Right lung (tissue), 2 donors: ENCODE measurements at regions not wholly inside any gene's neighbourhood (a gene's known extent, or its start where the extent isn't known, plus 50 kb on each side); places are given as distances from the start of the nearest gene placed in this dataset.
"Not testable (repeated sequence)": the region's sequence is repeated elsewhere in the genome, so short reads cannot be mapped to it uniquely, and the experiment has no call there.

Experiments used
- DNase-seq, 2 donors: peaks; one replicate each; pipeline ENCODE4 v3.0.0-alpha.2; 2013

GRCh38 chr21:15203740-15204139 is 138.9 kb upstream of the NRIP1 start:
- DNase-seq = no peak

GRCh38 chr21:15204140-15204969 is 139.6 kb upstream of the NRIP1 start:
- no peak for DNase-seq

- no peak for DNase-seq
These were observed 140.1 kb upstream of the NRIP1 start for GRCh38 chr21:15204970-15205286.

GRCh38 chr21:15206514-15206913 is 141.7 kb upstream of the NRIP1 start:
- no peak for DNase-seq

GRCh38 chr21:15207231-15207630 is 142.4 kb upstream of the NRIP1 start:
- no peak for DNase-seq

- DNase-seq = no peak
These were observed 143.0 kb upstream of the NRIP1 start for GRCh38 chr21:15207635-15208370.

GRCh38 chr21:15208786-15209185 is 144.0 kb upstream of the NRIP1 start:
- no peak for DNase-seq

- DNase-seq = no peak
These were observed 144.4 kb upstream of the NRIP1 start for GRCh38 chr21:15209224-15209623.

- no peak for DNase-seq
These were observed 145.5 kb upstream of the NRIP1 start for GRCh38 chr21:15210235-15210678.

- no peak for DNase-seq
These were observed 146.8 kb upstream of the NRIP1 start for GRCh38 chr21:15211491-15212133.

- no peak for DNase-seq
These were observed 147.4 kb upstream of the NRIP1 start for GRCh38 chr21:15212206-15212605.

GRCh38 chr21:15218476-15218875 is 153.7 kb upstream of the NRIP1 start:
- not testable (repeated sequence) for DNase-seq

- no peak for DNase-seq
These were observed 154.2 kb upstream of the NRIP1 start for GRCh38 chr21:15219039-15219438.

GRCh38 chr21:15219894-15220293 is 155.1 kb upstream of the NRIP1 start:
- no peak for DNase-seq

- no peak for DNase-seq
These were observed 157.1 kb upstream of the NRIP1 start for GRCh38 chr21:15221799-15222386.

GRCh38 chr21:15222707-15223106 is 157.9 kb upstream of the NRIP1 start:
- DNase-seq = no peak

- no peak for DNase-seq
These were observed 159.7 kb upstream of the NRIP1 start for GRCh38 chr21:15224346-15225086.

- DNase-seq = no peak
These were observed 163.1 kb upstream of the NRIP1 start for GRCh38 chr21:15227919-15228318.

GRCh38 chr21:15229390-15229789 is 164.6 kb upstream of the NRIP1 start:
- DNase-seq = no peak

- DNase-seq = no peak
These were observed 168.8 kb upstream of the NRIP1 start for GRCh38 chr21:15233611-15234010.

GRCh38 chr21:15236111-15236510 is 171.3 kb upstream of the NRIP1 start:
- no peak for DNase-seq

GRCh38 chr21:15240848-15241247 is 176.0 kb upstream of the NRIP1 start:
- no peak for DNase-seq
